ENCODE measurements at regions not wholly inside any gene's neighbourhood (a gene's known extent, or its start where the extent isn't known, plus 50 kb on each side); places are given as distances from the start of the nearest gene placed in this dataset.

DNA sequence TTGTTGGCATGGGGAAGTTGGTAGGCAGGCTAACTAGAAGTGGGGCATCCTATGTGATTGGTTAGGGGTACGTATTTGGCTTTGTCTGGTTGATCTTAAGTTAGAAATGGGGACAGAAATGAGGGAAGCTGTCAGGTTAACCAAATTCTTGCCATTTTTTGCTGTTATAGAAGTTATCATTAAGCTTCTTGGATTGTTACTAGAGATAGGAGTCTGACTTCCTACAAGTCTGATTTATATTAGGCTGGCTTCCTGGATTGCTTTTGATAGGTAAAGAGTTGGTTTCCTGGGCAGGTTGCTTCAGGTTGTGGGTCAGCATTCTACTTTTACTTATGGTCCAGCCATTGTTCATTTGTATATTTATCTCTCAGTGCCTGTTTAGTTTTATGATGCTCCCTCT lies 216.9 kb downstream of the TLE4 start:
- TF ChIP-seq CTCF (IDR thresholded peaks at IDR 0.05): no peak
- no peak for TF ChIP-seq EZH2phosphoT487 (IDR thresholded peaks at IDR 0.05)
- TF ChIP-seq EZH2 (IDR thresholded peaks at IDR 0.05): no peak

Measured in neural progenitor cell (in vitro differentiated cells).